IMR-90 (cell line): ENCODE measurements at regions not wholly inside any gene's neighbourhood (a gene's known extent, or its start where the extent isn't known, plus 50 kb on each side); places are given as distances from the start of the nearest gene placed in this dataset.

ENCODE experiments used
- ATAC-seq: fragments of 200-7000 bp; cut with Tn5 transposase; 2 replicates; pipeline ENCODE4 v1.9.1; 2020; ENCODE audit warnings: low read depth, mild to moderate bottlenecking, moderate library complexity
- BruUV-seq: library from RNA; stranded (reverse); fragments of 400-500 nt; replicated peaks from 2 replicates; lab custom pipeline; 2021; lab: Mats Ljungman, UMichigan
- CTCF ChIA-PET: fragments of 300-600 bp; formaldehyde crosslinking; extraction: SDS; loops from one replicate; lab custom pipeline; 2021; ENCODE audit warnings: antibody characterized with exemption; lab: Yijun Ruan, JAX
- POLR2A ChIA-PET: fragments of 300-600 bp; sonication (Branson Sonifier 250); formaldehyde crosslinking; loops from one replicate; lab custom pipeline; 2022; ENCODE audit warnings: antibody characterized with exemption; ENCODE audit not compliant: unreplicated experiment; lab: Charles Lee
- DNase-seq: peaks from one replicate; pipeline ENCODE4 v3.0.0; 2013
- H2AFZ ChIP-seq: replicated peaks from 2 replicates; pipeline ENCODE3; 2013; ENCODE audit warnings: low read length, mild to moderate bottlenecking; ENCODE audit not compliant: poor library complexity
- H2AK5ac ChIP-seq: 2 replicates; pipeline ENCODE4 v1.6.1; 2013; ENCODE audit warnings: low read depth, low read length, inconsistent platforms
- H2AK9ac ChIP-seq: replicated peaks from 2 replicates; pipeline ENCODE3; 2013; ENCODE audit warnings: mild to moderate bottlenecking, low read depth, low read length, moderate library complexity; ENCODE audit not compliant: poor library complexity
- H2BK120ac ChIP-seq: 2 replicates; pipeline ENCODE4 v1.6.1; 2013; ENCODE audit warnings: low read depth, low read length, inconsistent platforms
- H2BK15ac ChIP-seq: 3 replicates; pipeline ENCODE4 v1.6.1; 2013; ENCODE audit warnings: low read depth, low read length, inconsistent platforms
- H2BK20ac ChIP-seq: 2 replicates; pipeline ENCODE4 v1.6.1; 2013; ENCODE audit warnings: low read depth, mild to moderate bottlenecking, inconsistent platforms, low read length, moderate library complexity
- H2BK5ac ChIP-seq: 2 replicates; pipeline ENCODE4 v1.6.1; 2013; ENCODE audit warnings: mild to moderate bottlenecking, low read depth, low read length, inconsistent platforms; ENCODE audit not compliant: poor library complexity, severe bottlenecking
- H3K14ac ChIP-seq: replicated peaks from 2 replicates; pipeline ENCODE4 v1.6.1; 2013; ENCODE audit warnings: low read depth, low read length, inconsistent platforms
- H3K18ac ChIP-seq: 2 replicates; pipeline ENCODE4 v1.6.1; 2013; ENCODE audit warnings: low read depth, low read length, control low read depth
- H3K23ac ChIP-seq: 2 replicates; pipeline ENCODE4 v1.6.1; 2013; ENCODE audit warnings: low read depth, low read length, inconsistent platforms
- H3K27ac ChIP-seq: 2 replicates; pipeline ENCODE4 v1.5.1; 2013; ENCODE audit warnings: mild to moderate bottlenecking, control low read depth, low read length; ENCODE audit not compliant: insufficient read depth
- H3K27me3 ChIP-seq: 2 replicates; pipeline ENCODE4 v1.6.1; 2013; ENCODE audit warnings: low read length; ENCODE audit not compliant: control insufficient read depth, insufficient read depth
- H3K36me3 ChIP-seq: 2 replicates; pipeline ENCODE4 v1.6.1; 2013; ENCODE audit warnings: low read length, mixed read lengths; ENCODE audit not compliant: control insufficient read depth, insufficient read depth
- H3K4ac ChIP-seq: 2 replicates; pipeline ENCODE4 v1.6.1; 2013; ENCODE audit warnings: low read depth, low read length, inconsistent platforms
- H3K4me1 ChIP-seq: 2 replicates; pipeline ENCODE4 v1.6.1; 2013; ENCODE audit warnings: low read length, mixed read lengths; ENCODE audit not compliant: control insufficient read depth, insufficient read depth
- H3K4me2 ChIP-seq: 2 replicates; pipeline ENCODE4 v1.6.1; 2013; ENCODE audit warnings: low read depth, mild to moderate bottlenecking, control low read depth, low read length, moderate library complexity
- H3K4me3 ChIP-seq: 2 replicates; pipeline ENCODE4 v1.5.1; 2013; ENCODE audit warnings: low read depth, mild to moderate bottlenecking, control low read depth, low read length, moderate library complexity; ENCODE audit not compliant: insufficient read depth
- H3K56ac ChIP-seq: 2 replicates; pipeline ENCODE4 v1.6.1; 2013; ENCODE audit warnings: low read length, inconsistent platforms; ENCODE audit not compliant: insufficient read depth; ENCODE audit errors: extremely low read depth
- H3K79me1 ChIP-seq, 2 experiments: 2 replicates each; pipeline ENCODE4 v1.6.1; 2013; ENCODE audit warnings: low read length in 2 of 2, inconsistent platforms in 1 of 2, low read depth in 1 of 2
- H3K9ac ChIP-seq: 2 replicates; pipeline ENCODE4 v1.6.1; 2013; ENCODE audit warnings: low read depth, low read length, control low read depth
- H3K9me1 ChIP-seq: 2 replicates; pipeline ENCODE4 v1.6.1; 2013; ENCODE audit warnings: low read length, inconsistent platforms; ENCODE audit not compliant: insufficient read depth
- H3K9me3 ChIP-seq: 2 replicates; pipeline ENCODE4 v1.6.1; 2013; ENCODE audit warnings: low read length; ENCODE audit not compliant: control insufficient read depth, insufficient read depth
- H4K20me1 ChIP-seq: 2 replicates; pipeline ENCODE4 v1.6.1; 2013; ENCODE audit warnings: low read length, inconsistent platforms; ENCODE audit not compliant: insufficient read depth
- H4K5ac ChIP-seq: 2 replicates; pipeline ENCODE4 v1.6.1; 2013; ENCODE audit warnings: mild to moderate bottlenecking, low read depth, low read length, control low read depth
- H4K8ac ChIP-seq, 2 experiments: 2 replicates each; pipeline ENCODE4 v1.6.1; 2013; ENCODE audit warnings: low read depth in 2 of 2, low read length in 2 of 2, control low read depth in 1 of 2, inconsistent platforms in 1 of 2
- H4K91ac ChIP-seq: 2 replicates; pipeline ENCODE4 v1.6.1; 2013; ENCODE audit warnings: low read depth, low read length, inconsistent platforms; ENCODE audit not compliant: insufficient read depth
- CEBPB ChIP-seq: IDR thresholded peaks from 2 replicates; pipeline ENCODE4 v1.6.1; 2012; ENCODE audit warnings: low read depth, low read length, improper control_type of control experiment
- MAZ ChIP-seq: IDR thresholded peaks from 2 replicates; pipeline ENCODE4 v1.6.1; 2012; ENCODE audit warnings: low read depth, mild to moderate bottlenecking, low read length, improper control_type of control experiment, moderate library complexity, borderline replicate concordance
- WGBS, 2 experiments: methylation state at CpG; one replicate each; pipeline versions ENCODE4 v1.1.5 to v1.1.7; 2013; ENCODE audit warnings: missing lambda C conversion rate in 2 of 2; ENCODE audit not compliant: insufficient read length in 1 of 2; ENCODE audit errors: extremely low coverage in 2 of 2; 5-methylcytosine and 5-hydroxymethylcytosine counted together
- dilution Hi-C: fragments of 300-500 bp; cut with HindIII; formaldehyde crosslinking; loops from one replicate; pipeline ENCODE4 v1.14.3; 2018; ENCODE audit warnings: low sequenced_read_pairs; ENCODE audit not compliant: unreplicated experiment
- in situ Hi-C: fragments of 300-500 bp; cut with MboI; formaldehyde crosslinking; loops from 3 replicates; pipeline ENCODE4 v1.14.3; 2019; ENCODE audit warnings: low sequenced_read_pairs, inconsistent platforms, mixed read lengths
- intact Hi-C: fragments of 100-400 bp; cut with micrococcal nuclease; formaldehyde crosslinking; loops from 2 replicates; pipeline ENCODE4 v1.10.0; 2022

GRCh38 chr5:164484948-164485347 lies 979.5 kb downstream of the MAT2B start:
- H2BK120ac ChIP-seq, result no peak overlapping the region
- no peak for TF ChIP-seq MAZ
- peak; percentile 63 for TF ChIP-seq CEBPB
- no peak overlapping the region for H4K8ac ChIP-seq
- no peak overlapping the region for H4K91ac ChIP-seq
- in situ Hi-C loops (no loop called here), dilution Hi-C loops (loop anchor here (25.0 kb wide), 1 partner anchor 473 kb away; no protein-coding TSS in a partner anchor), intact Hi-C loops (no loop called here)
- no peaks in the 10 kb centered on the region for H4K20me1 ChIP-seq
- H3K27me3 ChIP-seq, result no peaks in the 10 kb centered on the region
- no peak overlapping the region for H2AFZ ChIP-seq
- no peak overlapping the region for H3K4me2 ChIP-seq
- no peak overlapping the region for H4K5ac ChIP-seq
- WGBS, 2 experiments, result no CpG with 5 or more reads among the region's 1 CpG
- CTCF ChIA-PET, result no interaction called here
- H3K18ac ChIP-seq, result no peak overlapping the region
- no peak overlapping the region for H2BK5ac ChIP-seq
- H3K9ac ChIP-seq, result no peak overlapping the region
- no peaks in the 10 kb centered on the region for H3K4me1 ChIP-seq
- no TSS peak for BruUV-seq
- H2AK5ac ChIP-seq, result no peak overlapping the region
- no peak overlapping the region for H3K23ac ChIP-seq
- H3K14ac ChIP-seq, result no peak overlapping the region
- no peak for ATAC-seq
- POLR2A ChIA-PET, result no interaction called here
- no peaks in the 10 kb centered on the region for H3K36me3 ChIP-seq
- no peak overlapping the region for H3K56ac ChIP-seq
- no peak for DNase-seq
- no peak overlapping the region for H3K27ac ChIP-seq
- no peak overlapping the region for H2AK9ac ChIP-seq
- H3K79me1 ChIP-seq, result no peaks in the 10 kb centered on the region
- H3K9me1 ChIP-seq, result no peaks in the 10 kb centered on the region
- H2BK15ac ChIP-seq, result no peak overlapping the region
- H2BK20ac ChIP-seq, result no peak overlapping the region
- no peak overlapping the region for H3K4me3 ChIP-seq
- no peak overlapping the region for H3K4ac ChIP-seq
- no peaks in the 10 kb centered on the region for H3K9me3 ChIP-seq
